H9 (cell line): ENCODE measurements at regions not wholly inside any gene's neighbourhood (a gene's known extent, or its start where the extent isn't known, plus 50 kb on each side); places are given as distances from the start of the nearest gene placed in this dataset.

Experiments used
- DNase-seq: peaks from one replicate; pipeline ENCODE4 v3.0.0-alpha.2; 2017
- H2AFZ ChIP-seq: one replicate; pipeline ENCODE4 v1.6.1; 2013; ENCODE audit warnings: mild to moderate bottlenecking, low read length, control low read depth, moderate library complexity
- H2AK5ac ChIP-seq: 2 replicates; pipeline ENCODE4 v1.6.1; 2013; ENCODE audit warnings: low read length, control low read depth, mixed read lengths; ENCODE audit not compliant: insufficient read length
- H2BK120ac ChIP-seq: one replicate; pipeline ENCODE4 v1.6.1; 2013; ENCODE audit warnings: low read depth, mild to moderate bottlenecking, low read length, control low read depth, inconsistent platforms; ENCODE audit not compliant: poor library complexity, severe bottlenecking
- H2BK12ac ChIP-seq: 2 replicates; pipeline ENCODE4 v1.6.1; 2013; ENCODE audit warnings: low read length, control low read depth, mixed read lengths, low read depth; ENCODE audit not compliant: insufficient read length
- H2BK15ac ChIP-seq: 2 replicates; pipeline ENCODE4 v1.6.1; 2013; ENCODE audit warnings: low read depth, low read length, control low read depth
- H2BK20ac ChIP-seq: one replicate; pipeline ENCODE4 v1.6.1; 2013; ENCODE audit warnings: low read depth, mild to moderate bottlenecking, low read length, control low read depth, inconsistent platforms; ENCODE audit not compliant: poor library complexity, severe bottlenecking
- H2BK5ac ChIP-seq: 2 replicates; pipeline ENCODE4 v1.6.1; 2013; ENCODE audit warnings: low read length, control low read depth, mixed read lengths; ENCODE audit not compliant: insufficient read length
- H3K14ac ChIP-seq: 2 replicates; pipeline ENCODE4 v1.6.1; 2013; ENCODE audit warnings: low read length, control low read depth; ENCODE audit not compliant: insufficient read depth
- H3K18ac ChIP-seq: 2 replicates; pipeline ENCODE4 v1.6.1; 2013; ENCODE audit warnings: low read depth, mild to moderate bottlenecking, mixed read lengths, low read length, control low read depth; ENCODE audit not compliant: insufficient read length
- H3K23ac ChIP-seq: 2 replicates; pipeline ENCODE4 v1.6.1; 2013; ENCODE audit warnings: low read length, control low read depth, mixed read lengths, low read depth; ENCODE audit not compliant: insufficient read length
- H3K23me2 ChIP-seq: 2 replicates; pipeline ENCODE4 v1.6.1; 2013; ENCODE audit warnings: low read depth, mild to moderate bottlenecking, mixed read lengths, low read length, control low read depth; ENCODE audit not compliant: insufficient read length, poor library complexity, severe bottlenecking
- H3K27ac ChIP-seq: 2 replicates; pipeline ENCODE4 v1.5.1; 2013; ENCODE audit warnings: low read length, control low read depth, mixed read lengths, low read depth; ENCODE audit not compliant: insufficient read length
- H3K27me3 ChIP-seq: 2 replicates; pipeline ENCODE4 v1.6.1; 2013; ENCODE audit warnings: low read length, control low read depth, inconsistent platforms; ENCODE audit not compliant: insufficient read depth
- H3K4ac ChIP-seq: 2 replicates; pipeline ENCODE4 v1.6.1; 2013; ENCODE audit warnings: low read depth, mild to moderate bottlenecking, control low read depth, inconsistent platforms, low read length, moderate library complexity
- H3K4me1 ChIP-seq: 2 replicates; pipeline ENCODE4 v1.6.1; 2013; ENCODE audit warnings: low read length, control low read depth, inconsistent platforms; ENCODE audit not compliant: insufficient read depth
- H3K4me2 ChIP-seq: 2 replicates; pipeline ENCODE4 v1.6.1; 2013; ENCODE audit warnings: low read length, control low read depth, mixed read lengths; ENCODE audit not compliant: insufficient read length, insufficient read depth
- H3K56ac ChIP-seq: 2 replicates; pipeline ENCODE4 v1.6.1; 2013; ENCODE audit warnings: low read depth, mild to moderate bottlenecking, mixed read lengths, low read length, control low read depth; ENCODE audit not compliant: insufficient read length
- H3K79me1 ChIP-seq: 2 replicates; pipeline ENCODE4 v1.6.1; 2013; ENCODE audit warnings: low read depth, mild to moderate bottlenecking, moderate library complexity, low read length, control low read depth, inconsistent platforms; ENCODE audit not compliant: insufficient read depth, poor library complexity, severe bottlenecking
- H3K79me2 ChIP-seq: 2 replicates; pipeline ENCODE4 v1.6.1; 2013; ENCODE audit warnings: low read length, control low read depth, inconsistent platforms; ENCODE audit not compliant: insufficient read depth
- H3K9ac ChIP-seq: 2 replicates; pipeline ENCODE4 v1.6.1; 2013; ENCODE audit warnings: low read length, control low read depth, mixed read lengths; ENCODE audit not compliant: insufficient read length; ENCODE audit errors: extremely low read depth
- H3K9me3 ChIP-seq: one replicate; pipeline ENCODE4 v1.6.1; 2013; ENCODE audit warnings: low read depth, low read length, inconsistent platforms; ENCODE audit not compliant: control insufficient read depth
- H3T11ph ChIP-seq: one replicate; pipeline ENCODE4 v1.6.1; 2013; ENCODE audit warnings: mild to moderate bottlenecking, low read length, control low read depth, inconsistent platforms
- H4K20me1 ChIP-seq: one replicate; pipeline ENCODE4 v1.6.1; 2013; ENCODE audit not compliant: control insufficient read depth, insufficient read length, insufficient read depth
- H4K5ac ChIP-seq: 2 replicates; pipeline ENCODE4 v1.6.1; 2013; ENCODE audit warnings: low read depth, mild to moderate bottlenecking, mixed read lengths, low read length, control low read depth; ENCODE audit not compliant: insufficient read length
- H4K8ac ChIP-seq: replicated peaks from 2 replicates; pipeline ENCODE4 v1.6.1; 2013; ENCODE audit warnings: low read length, control low read depth, mixed read lengths, low read depth; ENCODE audit not compliant: insufficient read length
- H4K91ac ChIP-seq: 2 replicates; pipeline ENCODE4 v1.6.1; 2013; ENCODE audit warnings: low read depth, mild to moderate bottlenecking, moderate library complexity, mixed read lengths, low read length, control low read depth; ENCODE audit not compliant: insufficient read length
- H3K27ac Mint-ChIP-seq, 3 experiments: 2 replicates in 2 of 3; 3 replicates in 1 of 3; pipeline ENCODE4 v1.8.0; 2020 to 2021; ENCODE audit warnings: mixed read lengths in 3 of 3, mild to moderate bottlenecking in 1 of 3, moderate library complexity in 1 of 3
- H3K27me3 Mint-ChIP-seq: 2 replicates; pipeline ENCODE4 v1.8.0; 2021; ENCODE audit warnings: low read depth, mild to moderate bottlenecking, moderate library complexity, mixed read lengths
- H3K36me3 Mint-ChIP-seq, 3 experiments: 2 replicates in 2 of 3; 3 replicates in 1 of 3; pipeline ENCODE4 v1.8.0; 2020 to 2021; ENCODE audit warnings: low read depth in 3 of 3, mixed read lengths in 3 of 3; ENCODE audit not compliant: insufficient read depth in 1 of 3
- H3K4me1 Mint-ChIP-seq, 2 experiments: 2 replicates each; pipeline ENCODE4 v1.8.0; 2020; ENCODE audit warnings: mixed read lengths in 2 of 2
- H3K4me3 Mint-ChIP-seq, 2 experiments: 2 replicates in 1 of 2; 3 replicates in 1 of 2; pipeline ENCODE4 v1.8.0; 2020 to 2021; ENCODE audit warnings: mild to moderate bottlenecking in 2 of 2, mixed read lengths in 2 of 2, moderate library complexity in 1 of 2
- H3K9me3 Mint-ChIP-seq, 2 experiments: 2 replicates in 1 of 2; 3 replicates in 1 of 2; pipeline ENCODE4 v1.8.0; 2020; ENCODE audit warnings: mild to moderate bottlenecking in 2 of 2, mixed read lengths in 2 of 2, moderate library complexity in 1 of 2
- TF ChIP-seq, protein P1 (sequence below): fragments of 200-600 bp; sonication (generic); conservative IDR thresholded peaks from 3 replicates; pipeline ENCODE4 v1.8.0; 2021; ENCODE audit warnings: antibody characterized with exemption, mild to moderate bottlenecking

- H3K14ac ChIP-seq, result no peak overlapping the region
- no peak overlapping the region for H4K5ac ChIP-seq
- no peak overlapping the region for H3K4ac ChIP-seq
- no peaks in the 10 kb centered on the region for H3K27me3 Mint-ChIP-seq
- H3K9me3 ChIP-seq, result no peaks in the 10 kb centered on the region
- H2BK120ac ChIP-seq, result no peak overlapping the region
- H3K27ac Mint-ChIP-seq, result no peak overlapping the region
- no peaks in the 10 kb centered on the region for H3K27me3 ChIP-seq
- no peaks in the 10 kb centered on the region for H3K4me1 ChIP-seq
- H4K8ac ChIP-seq, result no peak overlapping the region
- no peak overlapping the region for H3K18ac ChIP-seq
- no peak overlapping the region for H2AFZ ChIP-seq
- TF ChIP-seq, protein P1, sequence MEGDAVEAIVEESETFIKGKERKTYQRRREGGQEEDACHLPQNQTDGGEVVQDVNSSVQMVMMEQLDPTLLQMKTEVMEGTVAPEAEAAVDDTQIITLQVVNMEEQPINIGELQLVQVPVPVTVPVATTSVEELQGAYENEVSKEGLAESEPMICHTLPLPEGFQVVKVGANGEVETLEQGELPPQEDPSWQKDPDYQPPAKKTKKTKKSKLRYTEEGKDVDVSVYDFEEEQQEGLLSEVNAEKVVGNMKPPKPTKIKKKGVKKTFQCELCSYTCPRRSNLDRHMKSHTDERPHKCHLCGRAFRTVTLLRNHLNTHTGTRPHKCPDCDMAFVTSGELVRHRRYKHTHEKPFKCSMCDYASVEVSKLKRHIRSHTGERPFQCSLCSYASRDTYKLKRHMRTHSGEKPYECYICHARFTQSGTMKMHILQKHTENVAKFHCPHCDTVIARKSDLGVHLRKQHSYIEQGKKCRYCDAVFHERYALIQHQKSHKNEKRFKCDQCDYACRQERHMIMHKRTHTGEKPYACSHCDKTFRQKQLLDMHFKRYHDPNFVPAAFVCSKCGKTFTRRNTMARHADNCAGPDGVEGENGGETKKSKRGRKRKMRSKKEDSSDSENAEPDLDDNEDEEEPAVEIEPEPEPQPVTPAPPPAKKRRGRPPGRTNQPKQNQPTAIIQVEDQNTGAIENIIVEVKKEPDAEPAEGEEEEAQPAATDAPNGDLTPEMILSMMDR, result no peak
- H3K36me3 Mint-ChIP-seq, result peaks cover 2 to 7% (median 4%) of the 10 kb centered on the region in 3 experiments; a peak in 5 of 7 replicates
- H2BK5ac ChIP-seq, result no peak overlapping the region
- H3K23me2 ChIP-seq, result no peaks in the 10 kb centered on the region
- no peak overlapping the region for H3K56ac ChIP-seq
- H4K20me1 ChIP-seq, result no peaks in the 10 kb centered on the region
- no peaks in the 10 kb centered on the region for H3K79me1 ChIP-seq
- no peaks in the 10 kb centered on the region for H3K79me2 ChIP-seq
- H3K4me2 ChIP-seq, result no peak overlapping the region
- no peak overlapping the region for H3K9ac ChIP-seq
- no peaks in the 10 kb centered on the region for H3K4me1 Mint-ChIP-seq
- no peak overlapping the region for H2BK20ac ChIP-seq
- no peak overlapping the region for H2AK5ac ChIP-seq
- peaks cover 6 to 8% of the 10 kb centered on the region in 2 experiments; a peak in 4 of 5 replicates for H3K9me3 Mint-ChIP-seq
- H2BK15ac ChIP-seq, result no peak overlapping the region
- no peak overlapping the region for H4K91ac ChIP-seq
- H2BK12ac ChIP-seq, result no peak overlapping the region
- H3K27ac ChIP-seq, result no peak overlapping the region
- DNase-seq, result no peak
- H3T11ph ChIP-seq, result no peak overlapping the region
- H3K4me3 Mint-ChIP-seq, result no peak overlapping the region
- H3K23ac ChIP-seq, result no peak overlapping the region
Measured at GRCh38 chr7:125823538-125823937, 893.9 kb upstream of the POT1 start.
